H9 (cell line): ENCODE measurements at regions not wholly inside any gene's neighbourhood (a gene's known extent, or its start where the extent isn't known, plus 50 kb on each side); places are given as distances from the start of the nearest gene placed in this dataset.

ENCODE experiments used
- DNase-seq: peaks from one replicate; pipeline ENCODE4 v3.0.0-alpha.2; 2017
- H2AFZ ChIP-seq: one replicate; pipeline ENCODE4 v1.6.1; 2013; ENCODE audit warnings: mild to moderate bottlenecking, low read length, control low read depth, moderate library complexity
- H2AK5ac ChIP-seq: 2 replicates; pipeline ENCODE4 v1.6.1; 2013; ENCODE audit warnings: low read length, control low read depth, mixed read lengths; ENCODE audit not compliant: insufficient read length
- H2BK120ac ChIP-seq: one replicate; pipeline ENCODE4 v1.6.1; 2013; ENCODE audit warnings: low read depth, mild to moderate bottlenecking, low read length, control low read depth, inconsistent platforms; ENCODE audit not compliant: poor library complexity, severe bottlenecking
- H2BK12ac ChIP-seq: 2 replicates; pipeline ENCODE4 v1.6.1; 2013; ENCODE audit warnings: low read length, control low read depth, mixed read lengths, low read depth; ENCODE audit not compliant: insufficient read length
- H2BK15ac ChIP-seq: 2 replicates; pipeline ENCODE4 v1.6.1; 2013; ENCODE audit warnings: low read depth, low read length, control low read depth
- H2BK20ac ChIP-seq: one replicate; pipeline ENCODE4 v1.6.1; 2013; ENCODE audit warnings: low read depth, mild to moderate bottlenecking, low read length, control low read depth, inconsistent platforms; ENCODE audit not compliant: poor library complexity, severe bottlenecking
- H2BK5ac ChIP-seq: 2 replicates; pipeline ENCODE4 v1.6.1; 2013; ENCODE audit warnings: low read length, control low read depth, mixed read lengths; ENCODE audit not compliant: insufficient read length
- H3K14ac ChIP-seq: 2 replicates; pipeline ENCODE4 v1.6.1; 2013; ENCODE audit warnings: low read length, control low read depth; ENCODE audit not compliant: insufficient read depth
- H3K18ac ChIP-seq: 2 replicates; pipeline ENCODE4 v1.6.1; 2013; ENCODE audit warnings: low read depth, mild to moderate bottlenecking, mixed read lengths, low read length, control low read depth; ENCODE audit not compliant: insufficient read length
- H3K23ac ChIP-seq: 2 replicates; pipeline ENCODE4 v1.6.1; 2013; ENCODE audit warnings: low read length, control low read depth, mixed read lengths, low read depth; ENCODE audit not compliant: insufficient read length
- H3K23me2 ChIP-seq: 2 replicates; pipeline ENCODE4 v1.6.1; 2013; ENCODE audit warnings: low read depth, mild to moderate bottlenecking, mixed read lengths, low read length, control low read depth; ENCODE audit not compliant: insufficient read length, poor library complexity, severe bottlenecking
- H3K27ac ChIP-seq: 2 replicates; pipeline ENCODE4 v1.5.1; 2013; ENCODE audit warnings: low read length, control low read depth, mixed read lengths, low read depth; ENCODE audit not compliant: insufficient read length
- H3K27me3 ChIP-seq: 2 replicates; pipeline ENCODE4 v1.6.1; 2013; ENCODE audit warnings: low read length, control low read depth, inconsistent platforms; ENCODE audit not compliant: insufficient read depth
- H3K4ac ChIP-seq: 2 replicates; pipeline ENCODE4 v1.6.1; 2013; ENCODE audit warnings: low read depth, mild to moderate bottlenecking, control low read depth, inconsistent platforms, low read length, moderate library complexity
- H3K4me1 ChIP-seq: 2 replicates; pipeline ENCODE4 v1.6.1; 2013; ENCODE audit warnings: low read length, control low read depth, inconsistent platforms; ENCODE audit not compliant: insufficient read depth
- H3K4me2 ChIP-seq: 2 replicates; pipeline ENCODE4 v1.6.1; 2013; ENCODE audit warnings: low read length, control low read depth, mixed read lengths; ENCODE audit not compliant: insufficient read length, insufficient read depth
- H3K56ac ChIP-seq: 2 replicates; pipeline ENCODE4 v1.6.1; 2013; ENCODE audit warnings: low read depth, mild to moderate bottlenecking, mixed read lengths, low read length, control low read depth; ENCODE audit not compliant: insufficient read length
- H3K79me1 ChIP-seq: 2 replicates; pipeline ENCODE4 v1.6.1; 2013; ENCODE audit warnings: low read depth, mild to moderate bottlenecking, moderate library complexity, low read length, control low read depth, inconsistent platforms; ENCODE audit not compliant: insufficient read depth, poor library complexity, severe bottlenecking
- H3K79me2 ChIP-seq: 2 replicates; pipeline ENCODE4 v1.6.1; 2013; ENCODE audit warnings: low read length, control low read depth, inconsistent platforms; ENCODE audit not compliant: insufficient read depth
- H3K9ac ChIP-seq: 2 replicates; pipeline ENCODE4 v1.6.1; 2013; ENCODE audit warnings: low read length, control low read depth, mixed read lengths; ENCODE audit not compliant: insufficient read length; ENCODE audit errors: extremely low read depth
- H3K9me3 ChIP-seq: one replicate; pipeline ENCODE4 v1.6.1; 2013; ENCODE audit warnings: low read depth, low read length, inconsistent platforms; ENCODE audit not compliant: control insufficient read depth
- H3T11ph ChIP-seq: one replicate; pipeline ENCODE4 v1.6.1; 2013; ENCODE audit warnings: mild to moderate bottlenecking, low read length, control low read depth, inconsistent platforms
- H4K20me1 ChIP-seq: one replicate; pipeline ENCODE4 v1.6.1; 2013; ENCODE audit not compliant: control insufficient read depth, insufficient read length, insufficient read depth
- H4K5ac ChIP-seq: 2 replicates; pipeline ENCODE4 v1.6.1; 2013; ENCODE audit warnings: low read depth, mild to moderate bottlenecking, mixed read lengths, low read length, control low read depth; ENCODE audit not compliant: insufficient read length
- H4K8ac ChIP-seq: replicated peaks from 2 replicates; pipeline ENCODE4 v1.6.1; 2013; ENCODE audit warnings: low read length, control low read depth, mixed read lengths, low read depth; ENCODE audit not compliant: insufficient read length
- H4K91ac ChIP-seq: 2 replicates; pipeline ENCODE4 v1.6.1; 2013; ENCODE audit warnings: low read depth, mild to moderate bottlenecking, moderate library complexity, mixed read lengths, low read length, control low read depth; ENCODE audit not compliant: insufficient read length
- H3K27ac Mint-ChIP-seq, 3 experiments: 2 replicates in 2 of 3; 3 replicates in 1 of 3; pipeline ENCODE4 v1.8.0; 2020 to 2021; ENCODE audit warnings: mixed read lengths in 3 of 3, mild to moderate bottlenecking in 1 of 3, moderate library complexity in 1 of 3
- H3K27me3 Mint-ChIP-seq: 2 replicates; pipeline ENCODE4 v1.8.0; 2021; ENCODE audit warnings: low read depth, mild to moderate bottlenecking, moderate library complexity, mixed read lengths
- H3K36me3 Mint-ChIP-seq, 3 experiments: 2 replicates in 2 of 3; 3 replicates in 1 of 3; pipeline ENCODE4 v1.8.0; 2020 to 2021; ENCODE audit warnings: low read depth in 3 of 3, mixed read lengths in 3 of 3; ENCODE audit not compliant: insufficient read depth in 1 of 3
- H3K4me1 Mint-ChIP-seq, 2 experiments: 2 replicates each; pipeline ENCODE4 v1.8.0; 2020; ENCODE audit warnings: mixed read lengths in 2 of 2
- H3K4me3 Mint-ChIP-seq, 2 experiments: 2 replicates in 1 of 2; 3 replicates in 1 of 2; pipeline ENCODE4 v1.8.0; 2020 to 2021; ENCODE audit warnings: mild to moderate bottlenecking in 2 of 2, mixed read lengths in 2 of 2, moderate library complexity in 1 of 2
- H3K9me3 Mint-ChIP-seq, 2 experiments: 2 replicates in 1 of 2; 3 replicates in 1 of 2; pipeline ENCODE4 v1.8.0; 2020; ENCODE audit warnings: mild to moderate bottlenecking in 2 of 2, mixed read lengths in 2 of 2, moderate library complexity in 1 of 2
- WGBS: extraction: QIAGEN DNeasy Blood & Tissue Kit; methylation state at CpG from one replicate; pipeline ENCODE4 v1.1.7; 2013; ENCODE audit warnings: missing lambda C conversion rate, low lambda C conversion rate, mixed read lengths; ENCODE audit not compliant: insufficient read length; ENCODE audit errors: extremely low coverage; 5-methylcytosine and 5-hydroxymethylcytosine counted together
- TF ChIP-seq, protein P1 (sequence below): fragments of 200-600 bp; sonication (generic); conservative IDR thresholded peaks from 3 replicates; pipeline ENCODE4 v1.8.0; 2021; ENCODE audit warnings: antibody characterized with exemption, mild to moderate bottlenecking

GRCh38 chr2:167400546-167400945 is 512.3 kb downstream of the XIRP2 start:
- Histone ChIP-seq H3K4me1 (no peaks in the 10 kb centered on the region; the same call in 1 of the 2 replicates), H3K79me1 (peaks cover 5% of the 10 kb centered on the region), H3K27me3 (no peaks in the 10 kb centered on the region), H2BK20ac (no peak overlapping the region), H3K23me2 (no peaks in the 10 kb centered on the region), H3K4ac (no peak overlapping the region), H4K20me1 (no peaks in the 10 kb centered on the region), H4K91ac (no peak overlapping the region), H2BK12ac (no peak overlapping the region), H3K9me3 (peaks cover 7% of the 10 kb centered on the region), H3K9ac (no peak overlapping the region), H2AFZ (no peak overlapping the region), H3K18ac (no peak overlapping the region), H3K27ac (no peak overlapping the region), H2BK5ac (no peak overlapping the region), H4K5ac (no peak overlapping the region), H2AK5ac (no peak overlapping the region), H3K4me2 (no peak overlapping the region), H4K8ac (no peak overlapping the region), H3K79me2 (no peaks in the 10 kb centered on the region), H3K14ac (no peak overlapping the region), H3K23ac (no peak overlapping the region), H3T11ph (no peak overlapping the region), H2BK15ac (no peak overlapping the region), H2BK120ac (no peak overlapping the region), H3K56ac (no peak overlapping the region)
- Mint-ChIP-seq H3K9me3 (peaks cover 12 to 25% of the 10 kb centered on the region in 2 experiments), H3K4me3 (no peak overlapping the region), H3K27ac (no peak overlapping the region), H3K27me3 (no peaks in the 10 kb centered on the region), H3K36me3 (peaks cover 15 to 31% (median 24%) of the 10 kb centered on the region in 3 experiments), H3K4me1 (peaks cover 22 to 26% of the 10 kb centered on the region in 2 experiments)
- WGBS, result no CpG with 5 or more reads among the region's 2 CpGs
- no peak for DNase-seq
- TF ChIP-seq, protein P1, sequence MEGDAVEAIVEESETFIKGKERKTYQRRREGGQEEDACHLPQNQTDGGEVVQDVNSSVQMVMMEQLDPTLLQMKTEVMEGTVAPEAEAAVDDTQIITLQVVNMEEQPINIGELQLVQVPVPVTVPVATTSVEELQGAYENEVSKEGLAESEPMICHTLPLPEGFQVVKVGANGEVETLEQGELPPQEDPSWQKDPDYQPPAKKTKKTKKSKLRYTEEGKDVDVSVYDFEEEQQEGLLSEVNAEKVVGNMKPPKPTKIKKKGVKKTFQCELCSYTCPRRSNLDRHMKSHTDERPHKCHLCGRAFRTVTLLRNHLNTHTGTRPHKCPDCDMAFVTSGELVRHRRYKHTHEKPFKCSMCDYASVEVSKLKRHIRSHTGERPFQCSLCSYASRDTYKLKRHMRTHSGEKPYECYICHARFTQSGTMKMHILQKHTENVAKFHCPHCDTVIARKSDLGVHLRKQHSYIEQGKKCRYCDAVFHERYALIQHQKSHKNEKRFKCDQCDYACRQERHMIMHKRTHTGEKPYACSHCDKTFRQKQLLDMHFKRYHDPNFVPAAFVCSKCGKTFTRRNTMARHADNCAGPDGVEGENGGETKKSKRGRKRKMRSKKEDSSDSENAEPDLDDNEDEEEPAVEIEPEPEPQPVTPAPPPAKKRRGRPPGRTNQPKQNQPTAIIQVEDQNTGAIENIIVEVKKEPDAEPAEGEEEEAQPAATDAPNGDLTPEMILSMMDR, result no peak
